ENCODE measurements at regions not wholly inside any gene's neighbourhood (a gene's known extent, or its start where the extent isn't known, plus 50 kb on each side); places are given as distances from the start of the nearest gene placed in this dataset.

DNA sequence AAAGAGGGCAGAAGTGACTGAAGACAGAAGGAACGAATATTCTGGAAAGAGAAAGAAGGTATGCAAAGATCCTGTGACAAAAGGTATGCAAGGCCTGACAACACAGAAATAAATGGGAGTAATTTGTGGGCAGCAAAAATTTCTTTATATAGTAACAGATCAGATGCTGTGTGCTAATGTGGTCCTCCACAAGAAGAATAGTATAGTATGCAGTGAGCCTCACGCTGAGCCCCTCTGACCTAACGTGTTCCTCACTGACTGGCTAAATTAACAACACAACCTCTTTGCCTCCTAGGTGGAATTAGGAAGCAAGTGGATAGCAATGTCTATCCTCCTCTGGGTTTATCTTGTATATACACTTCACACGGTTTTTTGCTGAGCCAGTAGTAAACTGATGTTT lies 143.1 kb upstream of the SESN3 start:
- Histone ChIP-seq H4K5ac (ENCODE audit: insufficient read length, low read depth, low read length) (no peak overlapping the region), H3K18ac (ENCODE audit: insufficient read length, low read depth, low read length) (no peak overlapping the region), H4K20me1 (ENCODE audit: control insufficient read depth, insufficient read depth, insufficient read length) (no peaks in the 10 kb centered on the region), H2AK5ac (ENCODE audit: insufficient read length, low read length) (no peak overlapping the region), H3K79me1 (ENCODE audit: insufficient read depth, low read depth, low read length, poor library complexity, severe bottlenecking) (no peaks in the 10 kb centered on the region), H3K27ac (ENCODE audit: insufficient read length, low read depth, low read length) (no peak overlapping the region), H3K4ac (ENCODE audit: low read depth, low read length) (no peak overlapping the region), H3T11ph (ENCODE audit: low read length) (no peak overlapping the region), H2BK120ac (ENCODE audit: low read depth, low read length, poor library complexity, severe bottlenecking) (no peak overlapping the region), H2BK12ac (ENCODE audit: insufficient read length, low read depth, low read length) (no peak overlapping the region), H2BK20ac (ENCODE audit: low read depth, low read length, poor library complexity, severe bottlenecking) (no peak overlapping the region), H2BK15ac (ENCODE audit: low read depth, low read length) (no peak overlapping the region), H3K4me2 (ENCODE audit: insufficient read depth, insufficient read length, low read length) (no peak overlapping the region), H3K9me3 (ENCODE audit: control insufficient read depth, low read depth, low read length) (no peaks in the 10 kb centered on the region), H3K27me3 (ENCODE audit: insufficient read depth, low read length) (no peaks in the 10 kb centered on the region), H3K23ac (ENCODE audit: insufficient read length, low read depth, low read length) (no peak overlapping the region), H3K9ac (ENCODE audit: extremely low read depth, insufficient read length, low read length) (no peak overlapping the region), H3K79me2 (ENCODE audit: insufficient read depth, low read length) (no peaks in the 10 kb centered on the region), H3K23me2 (ENCODE audit: insufficient read length, low read depth, low read length, poor library complexity, severe bottlenecking) (no peaks in the 10 kb centered on the region), H4K8ac (replicated peaks; ENCODE audit: insufficient read length, low read depth, low read length) (no peak overlapping the region), H2BK5ac (ENCODE audit: insufficient read length, low read length) (no peak overlapping the region), H3K56ac (ENCODE audit: insufficient read length, low read depth, low read length) (no peak overlapping the region), H3K4me1 (ENCODE audit: insufficient read depth, low read length) (peaks cover 5% of the 10 kb centered on the region; the same call in 1 of the 2 replicates), H4K91ac (ENCODE audit: insufficient read length, low read depth, low read length) (no peak overlapping the region), H2AFZ (ENCODE audit: low read length) (no peak overlapping the region), H3K14ac (ENCODE audit: insufficient read depth, low read length) (no peak overlapping the region)
- Mint-ChIP-seq H3K36me3 (ENCODE audit: insufficient read depth in 1 of 3, low read depth in 3 of 3) (no peaks in the 10 kb centered on the region; a peak in 1 of 7 replicates), H3K27ac (no peak overlapping the region), H3K4me3 (no peak overlapping the region), H3K4me1 (peaks cover 38 to 57% of the 10 kb centered on the region in 2 experiments), H3K27me3 (ENCODE audit: low read depth) (no peaks in the 10 kb centered on the region), H3K9me3 (0 out of 5 replicates have a peak, but pooled peaks cover 0 to 3% of the 10 kb centered on the region in 2 experiments)
- DNase-seq, result no peak
- WGBS (ENCODE audit: extremely low coverage, insufficient read length, low lambda C conversion rate), result no CpG with 5 or more reads among the region's 4 CpGs
- TF ChIP-seq, protein P1, sequence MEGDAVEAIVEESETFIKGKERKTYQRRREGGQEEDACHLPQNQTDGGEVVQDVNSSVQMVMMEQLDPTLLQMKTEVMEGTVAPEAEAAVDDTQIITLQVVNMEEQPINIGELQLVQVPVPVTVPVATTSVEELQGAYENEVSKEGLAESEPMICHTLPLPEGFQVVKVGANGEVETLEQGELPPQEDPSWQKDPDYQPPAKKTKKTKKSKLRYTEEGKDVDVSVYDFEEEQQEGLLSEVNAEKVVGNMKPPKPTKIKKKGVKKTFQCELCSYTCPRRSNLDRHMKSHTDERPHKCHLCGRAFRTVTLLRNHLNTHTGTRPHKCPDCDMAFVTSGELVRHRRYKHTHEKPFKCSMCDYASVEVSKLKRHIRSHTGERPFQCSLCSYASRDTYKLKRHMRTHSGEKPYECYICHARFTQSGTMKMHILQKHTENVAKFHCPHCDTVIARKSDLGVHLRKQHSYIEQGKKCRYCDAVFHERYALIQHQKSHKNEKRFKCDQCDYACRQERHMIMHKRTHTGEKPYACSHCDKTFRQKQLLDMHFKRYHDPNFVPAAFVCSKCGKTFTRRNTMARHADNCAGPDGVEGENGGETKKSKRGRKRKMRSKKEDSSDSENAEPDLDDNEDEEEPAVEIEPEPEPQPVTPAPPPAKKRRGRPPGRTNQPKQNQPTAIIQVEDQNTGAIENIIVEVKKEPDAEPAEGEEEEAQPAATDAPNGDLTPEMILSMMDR (conservative IDR thresholded peaks at IDR 0.05), result no peak
